B cell (primary cell): ENCODE measurements at regions not wholly inside any gene's neighbourhood (a gene's known extent, or its start where the extent isn't known, plus 50 kb on each side); places are given as distances from the start of the nearest gene placed in this dataset.

Experiments used
- ATAC-seq: fragments of 200-7000 bp; cut with Tn5 transposase; one replicate; pipeline ENCODE4 v1.10.0; 2021; ENCODE audit warnings: low read depth, mild to moderate bottlenecking, moderate number of reproducible peaks, moderate library complexity
- CTCF ChIA-PET: fragments of 350-600 bp; sonication (Branson Sonifier 250); formaldehyde crosslinking; loops from one replicate; lab custom pipeline; 2021; ENCODE audit warnings: antibody characterized with exemption, inconsistent platforms; lab: Charles Lee
- POLR2A ChIA-PET: fragments of 350-600 bp; sonication (Branson Sonifier 250); formaldehyde crosslinking; loops from one replicate; lab custom pipeline; 2021; ENCODE audit warnings: antibody characterized with exemption; lab: Charles Lee
- DNase-seq: peaks from one replicate; pipeline ENCODE4 v3.0.0; 2013
- H2AFZ ChIP-seq: 2 replicates; pipeline ENCODE4 v1.6.1; 2012; ENCODE audit warnings: mild to moderate bottlenecking, low read depth, low read length; ENCODE audit not compliant: insufficient read depth, poor library complexity, severe bottlenecking
- H3K27ac ChIP-seq, 2 donors: 1 replicate in 1 of 2; 2 replicates in 1 of 2; pipeline ENCODE4 v1.5.1; 2012 to 2013; ENCODE audit warnings: low read length in 2 of 2, mild to moderate bottlenecking in 2 of 2, moderate library complexity in 1 of 2
- H3K27me3 ChIP-seq, 4 experiments: fragments of 200-600 bp in 1 of 4; sonication (generic) in 1 of 4; replicated peaks in 1 of 4; 1 replicate in 2 of 4; 2 replicates in 2 of 4; pipeline versions ENCODE4 v1.6.1 to v1.7.0; 2013 to 2016; ENCODE audit warnings: low read length in 3 of 4, mild to moderate bottlenecking in 2 of 4, mixed read lengths in 1 of 4, moderate library complexity in 1 of 4; ENCODE audit not compliant: insufficient read depth in 4 of 4, control insufficient read depth in 3 of 4; ENCODE audit errors: control extremely low read depth in 1 of 4
- H3K36me3 ChIP-seq, 2 experiments: replicated peaks in 1 of 2; 1 replicate in 1 of 2; 2 replicates in 1 of 2; pipeline versions ENCODE4 v1.6.1 to v1.7.1; 2013; ENCODE audit warnings: low read length in 1 of 2; ENCODE audit not compliant: insufficient read depth in 2 of 2, control insufficient read depth in 1 of 2; ENCODE audit errors: control extremely low read depth in 1 of 2, extremely low read depth in 1 of 2
- H3K4me1 ChIP-seq, 2 donors: fragments of 200-600 bp in 1 of 2; sonication (generic) in 1 of 2; 1 replicate in 1 of 2; 2 replicates in 1 of 2; pipeline versions ENCODE4 v1.5.1 to v1.6.1; 2013 to 2017; ENCODE audit warnings: low read length in 2 of 2; ENCODE audit not compliant: control insufficient read depth in 2 of 2, insufficient read depth in 2 of 2
- H3K4me2 ChIP-seq: replicated peaks from 2 replicates; pipeline ENCODE3; 2012; ENCODE audit warnings: mild to moderate bottlenecking, low read depth, low read length; ENCODE audit not compliant: poor library complexity, severe bottlenecking
- H3K4me3 ChIP-seq, 5 experiments: fragments of 200-600 bp in 1 of 5; sonication (generic) in 1 of 5; 1 replicate in 3 of 5; 2 replicates in 2 of 5; pipeline versions ENCODE4 v1.5.1 to v1.7.0; 2011 to 2016; ENCODE audit warnings: low read length in 4 of 5, mild to moderate bottlenecking in 4 of 5, low read depth in 2 of 5, control low read depth in 1 of 5, moderate library complexity in 1 of 5; ENCODE audit not compliant: insufficient read depth in 1 of 5; ENCODE audit errors: control extremely low read depth in 1 of 5, extremely low read depth in 1 of 5
- H3K79me2 ChIP-seq: fragments of 200-600 bp; sonication (generic); one replicate; pipeline ENCODE4 v1.6.0; 2016; ENCODE audit warnings: low read length; ENCODE audit not compliant: control insufficient read depth, insufficient read depth
- H3K9ac ChIP-seq: fragments of 200-600 bp; sonication (generic); 2 replicates; pipeline ENCODE4 v1.6.1; 2017; ENCODE audit warnings: mild to moderate bottlenecking, low read length, moderate library complexity
- H3K9me3 ChIP-seq, 3 donors: one replicate each; pipeline versions ENCODE4 v1.6.1 to v1.7.1; 2013; ENCODE audit warnings: low read length in 2 of 3; ENCODE audit not compliant: control insufficient read depth in 2 of 3, insufficient read depth in 1 of 3; ENCODE audit errors: control extremely low read depth in 1 of 3
- H4K20me1 ChIP-seq: 2 replicates; pipeline ENCODE4 v1.6.0; 2012; ENCODE audit warnings: mild to moderate bottlenecking, low read length; ENCODE audit not compliant: insufficient read depth, control insufficient read depth, poor library complexity, severe bottlenecking
- H3K27ac Mint-ChIP-seq: one replicate; pipeline ENCODE4 v1.8.0; 2021; ENCODE audit warnings: mixed read lengths
- H3K27me3 Mint-ChIP-seq: one replicate; pipeline ENCODE4 v1.8.0; 2021; ENCODE audit warnings: mixed read lengths
- H3K4me1 Mint-ChIP-seq: one replicate; pipeline ENCODE4 v1.8.0; 2021; ENCODE audit warnings: mixed read lengths
- H3K4me3 Mint-ChIP-seq: one replicate; pipeline ENCODE4 v1.8.0; 2021; ENCODE audit warnings: mixed read lengths
- H3K9me3 Mint-ChIP-seq: one replicate; pipeline ENCODE4 v1.8.0; 2022; ENCODE audit warnings: mixed read lengths; ENCODE audit not compliant: insufficient read depth
- CTCF ChIP-seq: fragments of 200-600 bp; IDR thresholded peaks from one replicate; pipeline ENCODE4 v1.8.0; 2022; ENCODE audit warnings: antibody characterized with exemption, mild to moderate bottlenecking
- EZH2 ChIP-seq: IDR thresholded peaks from 2 replicates; pipeline ENCODE4 v1.6.1; 2012; ENCODE audit warnings: borderline replicate concordance, low read depth, mild to moderate bottlenecking, moderate library complexity, low read length; ENCODE audit not compliant: insufficient read depth, poor library complexity, severe bottlenecking
- WGBS: methylation state at CpG from one replicate; pipeline ENCODE4 v1.1.5; 2013; ENCODE audit warnings: missing lambda C conversion rate; ENCODE audit not compliant: insufficient coverage; 5-methylcytosine and 5-hydroxymethylcytosine counted together
- intact Hi-C: fragments of 100-400 bp; cut with micrococcal nuclease; formaldehyde crosslinking; loops from one replicate; pipeline ENCODE4 v1.10.0; 2022

GRCh38 chr20:59473742-59474141 lies 130.6 kb upstream of the PHACTR3 start:
- ATAC-seq, result no peak
- ChIA-PET CTCF (interaction anchor here (1.7 kb wide), 1 partner anchor 22 kb away, joined by 9 read pairs; no protein-coding TSS in a partner anchor), POLR2A (no interaction called here)
- Histone ChIP-seq H3K27me3 (no peaks in the 10 kb centered on the region), H4K20me1 (no peaks in the 10 kb centered on the region), H3K4me3 (no peak overlapping the region), H3K4me1 (no peaks in the 10 kb centered on the region), H3K36me3 (no peaks in the 10 kb centered on the region), H2AFZ (no peak overlapping the region), H3K27ac (no peak overlapping the region), H3K79me2 (no peaks in the 10 kb centered on the region), H3K9me3 (no peaks in the 10 kb centered on the region), H3K9ac (no peak overlapping the region), H3K4me2 (no peak overlapping the region)
- intact Hi-C loops, result no loop called here
- H3K4me1 Mint-ChIP-seq, result no peaks in the 10 kb centered on the region
- no peaks in the 10 kb centered on the region for H3K9me3 Mint-ChIP-seq
- no peak overlapping the region for H3K27ac Mint-ChIP-seq
- TF ChIP-seq EZH2 (no peak), CTCF (no peak)
- WGBS, result 93% methylated on average over 1 of the region's 2 CpGs
- H3K4me3 Mint-ChIP-seq, result no peak overlapping the region
- H3K27me3 Mint-ChIP-seq, result peaks cover 4% of the 10 kb centered on the region
- no peak for DNase-seq

GRCh38 chr20:59481067-59481466 lies 123.3 kb upstream of the PHACTR3 start:
- no peaks in the 10 kb centered on the region for H3K9me3 ChIP-seq
- H3K27me3 ChIP-seq, result peaks cover 0 to 7% (median 1%) of the 10 kb centered on the region in 4 experiments
- H3K36me3 ChIP-seq, result no peaks in the 10 kb centered on the region
- 40% methylated on average over 6 of the region's 10 CpGs for WGBS
- H3K27me3 Mint-ChIP-seq, result peaks cover 23% of the 10 kb centered on the region
- H2AFZ ChIP-seq, result no peak overlapping the region
- H3K4me1 Mint-ChIP-seq, result no peaks in the 10 kb centered on the region
- CTCF ChIA-PET, result interaction anchor here (1.1 kb wide), 1 partner anchor 13 kb away, joined by 3 read pairs; no protein-coding TSS in a partner anchor
- POLR2A ChIA-PET, result no interaction called here
- TF ChIP-seq CTCF (no peak), EZH2 (no peak)
- no peaks in the 10 kb centered on the region for H4K20me1 ChIP-seq
- no peak overlapping the region for H3K4me3 Mint-ChIP-seq
- ATAC-seq (no peak), DNase-seq (no peak)
- H3K9ac ChIP-seq, result no peak overlapping the region
- no peak overlapping the region for H3K4me2 ChIP-seq
- H3K4me1 ChIP-seq, result no peaks in the 10 kb centered on the region
- no peaks in the 10 kb centered on the region for H3K9me3 Mint-ChIP-seq
- H3K79me2 ChIP-seq, result no peaks in the 10 kb centered on the region
- no peak overlapping the region for H3K4me3 ChIP-seq
- intact Hi-C loops, result no loop called here
- no peak overlapping the region for H3K27ac ChIP-seq
- H3K27ac Mint-ChIP-seq, result no peak overlapping the region
